Cerebellar nuclear complex (tissue), 1 donor: ENCODE measurements at regions not wholly inside any gene's neighbourhood (a gene's known extent, or its start where the extent isn't known, plus 50 kb on each side); places are given as distances from the start of the nearest gene placed in this dataset.

Experiments used
- DNase-seq, 2 experiments: peaks; one replicate each; lab custom pipeline; 2025; lab: John Stamatoyannopoulos, UW

DNA sequence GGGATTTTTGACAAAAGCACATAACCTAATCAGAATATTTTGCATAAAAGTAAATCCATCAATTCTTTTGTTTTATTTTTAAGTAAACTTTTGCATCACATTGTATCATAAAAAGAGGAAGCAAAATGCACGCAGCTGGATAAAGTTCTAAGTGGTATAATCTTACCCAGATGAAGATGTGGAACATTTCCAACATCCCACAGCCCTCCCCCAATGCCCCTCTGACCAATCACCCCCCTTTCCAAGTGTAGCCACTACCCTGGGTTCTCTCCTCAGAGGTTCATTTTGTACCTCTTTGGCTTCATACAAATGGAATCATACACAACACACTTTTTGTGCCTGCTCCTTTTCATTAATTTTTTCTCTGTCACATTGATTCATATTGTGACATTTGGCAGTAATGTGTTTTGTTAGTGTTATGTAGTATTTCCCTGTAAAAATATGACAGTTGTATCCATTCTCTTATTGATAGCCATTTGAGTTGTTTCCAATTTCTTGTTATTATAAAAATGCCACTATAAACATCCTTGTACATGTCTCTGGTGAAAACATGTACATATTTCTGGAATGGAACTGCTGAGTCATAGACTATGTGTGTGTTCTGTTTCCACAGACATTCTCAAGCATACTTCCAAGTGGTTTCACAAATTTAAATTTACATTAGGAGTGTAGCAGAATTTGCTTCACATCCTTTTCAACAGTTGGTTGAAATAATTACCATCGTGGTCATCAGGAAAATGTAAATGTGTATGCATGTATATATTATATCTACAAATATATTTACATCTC, 92.9 kb upstream of the SYNDIG1 start:
- no peak for DNase-seq

DNA sequence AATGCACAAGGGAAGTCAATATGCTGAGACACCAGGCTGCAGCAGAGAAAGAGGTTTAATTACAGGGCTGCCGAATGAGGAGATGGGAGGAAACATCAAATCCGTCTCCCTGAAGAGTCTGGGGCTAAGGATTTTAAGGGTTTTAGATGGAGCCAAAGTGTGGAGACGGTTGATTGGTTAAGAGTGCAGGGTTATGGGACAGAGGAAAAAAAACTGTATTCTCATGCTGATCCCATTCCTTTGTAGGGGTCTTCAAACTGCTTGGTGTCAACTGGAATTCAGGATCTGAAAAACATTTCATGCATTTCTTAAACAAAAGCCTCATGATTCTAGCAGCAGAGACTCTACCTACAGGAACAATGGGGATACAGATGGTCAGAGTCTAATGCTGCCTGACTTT, 96.1 kb upstream of the SYNDIG1 start:
- DNase-seq, result no peak

DNA sequence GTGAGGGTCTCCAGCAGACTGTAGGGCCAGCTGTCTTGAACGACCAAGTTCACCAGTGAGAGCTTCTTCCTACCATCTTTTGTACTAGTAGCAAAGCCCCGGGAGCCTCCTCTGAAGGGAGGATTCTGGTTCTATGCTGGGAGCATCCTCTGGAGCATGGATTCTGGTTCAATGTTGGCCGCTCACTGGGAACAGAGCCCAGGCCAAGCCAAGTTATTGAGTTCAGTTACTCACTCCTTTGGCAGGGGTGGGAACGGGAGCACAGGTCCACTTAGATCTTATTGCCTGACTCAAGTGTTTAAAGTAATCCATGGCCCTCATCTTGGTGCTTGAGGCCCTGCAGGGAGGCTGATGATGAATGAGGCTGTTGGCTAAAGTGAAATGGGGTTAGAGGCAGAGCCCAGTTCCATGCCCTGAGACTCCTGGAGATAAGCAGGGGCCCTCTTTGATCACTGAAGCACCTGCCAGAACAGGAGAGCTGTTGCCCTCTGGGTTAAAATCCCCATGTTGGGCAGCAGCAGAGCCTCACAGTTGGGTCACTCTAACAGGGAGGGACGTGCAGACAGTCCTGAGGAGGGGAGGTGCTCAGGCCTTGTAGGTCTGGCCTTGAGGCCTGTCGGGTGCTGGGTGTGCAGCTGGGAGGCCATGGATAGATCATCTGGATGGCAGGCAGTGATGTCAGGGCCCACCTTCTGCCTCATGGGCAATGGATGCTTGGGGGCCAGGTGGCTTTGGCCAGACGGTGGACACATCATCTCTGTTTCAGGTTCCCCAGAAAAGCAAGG, 98.3 kb upstream of the SYNDIG1 start:
- no peak for DNase-seq

- no peak for DNase-seq
Measured at GRCh38 chr20:24370249-24370648, 99.2 kb upstream of the SYNDIG1 start.

- DNase-seq, result no peak
Measured at GRCh38 chr20:24368253-24368652, 101.2 kb upstream of the SYNDIG1 start.

DNA sequence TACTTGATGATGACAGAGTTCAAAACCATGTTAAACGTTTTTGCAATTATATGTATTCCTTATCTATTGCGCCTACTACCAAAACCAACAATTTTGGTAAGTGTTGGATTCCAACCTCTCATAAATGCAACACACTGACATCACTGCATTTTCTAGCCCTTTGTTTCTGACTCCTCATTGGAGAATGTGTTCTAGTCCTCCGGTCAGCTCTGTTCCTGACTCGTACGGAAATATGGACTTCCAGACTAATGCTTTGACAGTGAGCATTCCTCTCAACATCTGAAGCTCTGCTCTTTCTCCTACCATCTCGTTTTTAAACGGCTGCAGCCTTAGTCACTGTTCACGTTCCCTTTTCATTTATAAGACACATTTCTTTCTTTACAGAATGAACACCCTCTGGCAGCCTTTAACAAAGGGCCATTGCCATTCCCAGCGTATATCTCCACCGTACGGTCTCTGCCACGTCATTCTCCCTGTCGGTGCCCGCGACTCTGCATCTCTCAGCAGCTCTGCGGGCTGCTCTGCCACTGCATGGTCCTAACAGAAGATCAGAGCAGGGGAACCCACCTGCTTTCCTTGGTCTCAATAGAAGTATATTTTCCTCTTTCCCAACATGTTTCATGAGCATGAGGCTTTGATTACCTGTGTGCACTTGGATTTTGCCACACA, 103.0 kb upstream of the SYNDIG1 start:
- DNase-seq, result no peak

DNA sequence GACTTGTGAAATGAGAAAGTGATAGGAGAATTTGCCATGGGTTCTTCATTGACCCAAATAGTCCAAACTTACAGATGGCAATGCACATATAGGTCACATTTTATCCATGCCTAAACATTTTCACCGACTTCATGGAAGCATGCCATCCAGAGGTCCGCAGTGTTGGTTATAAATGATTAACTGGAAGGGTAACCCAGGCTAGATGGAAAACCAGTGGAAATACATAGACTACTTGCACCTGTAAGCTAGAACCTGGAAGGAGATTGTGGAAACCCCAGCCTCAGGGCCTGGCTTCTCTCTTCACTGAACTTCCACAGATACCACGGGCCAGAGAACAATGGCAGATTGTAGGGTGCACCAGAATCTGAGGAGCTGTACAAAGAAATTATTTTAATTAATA, 103.8 kb upstream of the SYNDIG1 start:
- DNase-seq, result no peak

DNA sequence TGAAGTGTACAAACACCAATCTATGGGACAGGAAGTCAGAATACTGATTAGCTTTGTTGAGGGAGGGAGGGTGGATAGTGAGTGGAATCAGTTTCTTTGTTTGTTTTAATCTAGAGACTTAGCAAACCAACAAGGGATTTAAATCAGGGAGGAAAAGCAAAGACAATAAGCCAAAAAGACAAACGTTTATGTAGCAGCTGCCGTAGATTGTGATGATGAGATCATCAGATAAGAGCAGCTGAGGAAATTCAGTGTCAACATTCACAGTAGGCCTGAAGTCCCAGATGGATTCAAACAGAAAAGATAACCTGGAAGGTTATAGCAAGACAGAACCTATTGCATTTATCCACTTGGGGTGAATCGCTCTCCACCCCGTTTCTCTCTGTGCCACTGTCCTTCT, 104.9 kb upstream of the SYNDIG1 start:
- DNase-seq, result no peak

- DNase-seq, result no peak
Measured at GRCh38 chr20:24363031-24363430, 106.4 kb upstream of the SYNDIG1 start.

DNA sequence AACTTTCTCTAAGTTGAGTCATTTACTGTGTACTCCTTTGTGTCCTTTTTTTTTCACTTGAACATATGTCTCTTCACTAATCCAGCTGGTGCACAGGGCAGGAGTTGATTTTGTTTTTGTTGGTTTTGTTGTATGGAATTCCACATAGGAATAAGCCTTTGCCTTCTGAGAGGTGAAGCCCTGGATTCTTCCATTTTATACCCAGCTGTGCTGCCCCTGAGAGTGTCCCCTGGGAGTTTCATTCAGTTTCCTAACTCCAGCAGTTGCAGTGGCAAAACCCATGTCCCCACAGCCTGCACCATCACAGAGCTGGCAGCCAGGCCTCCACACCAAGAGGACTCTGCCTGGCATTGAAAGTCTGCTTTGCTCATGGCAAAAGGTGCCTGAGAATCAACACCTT, 107.3 kb upstream of the SYNDIG1 start:
- DNase-seq, result no peak

- DNase-seq, result no peak
Measured at GRCh38 chr20:24361541-24361940, 107.9 kb upstream of the SYNDIG1 start.

DNA sequence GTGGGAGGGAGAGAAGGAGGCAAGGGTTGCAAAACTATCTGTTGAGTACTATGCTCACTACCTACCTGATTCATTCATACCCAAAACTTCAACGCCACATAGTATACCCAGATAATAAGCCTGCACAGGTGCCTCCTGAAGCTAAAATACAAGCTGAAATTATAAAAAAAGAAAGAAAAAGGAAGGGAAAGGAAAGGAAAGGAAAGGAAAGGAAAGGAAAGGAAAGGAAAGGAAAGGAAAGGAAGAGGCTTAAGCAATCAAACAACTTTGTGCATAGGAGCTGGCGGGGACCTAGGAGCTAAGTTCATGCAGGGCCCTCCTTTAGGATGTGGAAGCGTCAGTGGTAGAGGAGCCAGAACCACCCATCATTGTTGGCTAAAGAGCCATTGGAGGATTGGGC, 108.9 kb upstream of the SYNDIG1 start:
- DNase-seq, result no peak

- DNase-seq, result no peak
Measured at GRCh38 chr20:24359321-24360027, 110.0 kb upstream of the SYNDIG1 start.

DNA sequence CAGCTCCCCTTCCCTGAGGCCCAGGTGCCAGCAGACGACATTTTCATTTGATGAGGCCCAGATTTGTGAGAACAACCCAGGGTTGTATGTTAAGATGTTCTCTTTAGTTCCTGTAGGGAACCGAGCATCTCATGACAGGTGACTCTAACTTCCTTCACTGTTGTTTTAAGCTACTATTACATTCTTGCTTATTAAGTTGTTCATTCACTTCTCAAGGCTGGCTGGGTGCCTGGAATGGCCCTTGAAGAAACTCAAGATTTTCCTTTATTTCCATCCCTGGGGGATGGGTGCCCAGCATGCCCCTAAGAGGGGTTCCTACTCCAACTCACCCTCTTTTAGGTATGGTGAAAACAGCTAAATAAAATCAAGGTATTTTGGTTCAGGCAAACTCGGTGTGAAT, 111.5 kb upstream of the SYNDIG1 start:
- no peak for DNase-seq

DNA sequence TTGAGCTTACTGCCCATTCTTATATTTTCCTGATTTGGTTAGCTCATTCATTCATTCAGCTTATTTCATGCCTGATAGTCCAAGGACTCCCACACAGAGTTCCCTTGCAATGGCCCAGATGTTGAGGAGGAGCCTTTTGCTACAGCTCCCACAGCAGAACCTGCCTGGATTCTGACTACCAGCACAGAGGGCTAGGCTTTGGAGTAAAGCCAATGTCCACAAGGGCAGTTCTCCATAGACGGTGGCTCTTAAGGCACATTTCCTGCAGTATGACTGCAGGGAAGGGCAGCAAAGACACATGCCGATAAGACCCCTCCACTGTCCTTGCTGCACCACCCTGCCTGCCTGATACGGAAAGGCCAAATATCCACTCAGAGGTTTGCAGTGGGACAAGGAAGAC, 112.3 kb upstream of the SYNDIG1 start:
- no peak for DNase-seq

DNA sequence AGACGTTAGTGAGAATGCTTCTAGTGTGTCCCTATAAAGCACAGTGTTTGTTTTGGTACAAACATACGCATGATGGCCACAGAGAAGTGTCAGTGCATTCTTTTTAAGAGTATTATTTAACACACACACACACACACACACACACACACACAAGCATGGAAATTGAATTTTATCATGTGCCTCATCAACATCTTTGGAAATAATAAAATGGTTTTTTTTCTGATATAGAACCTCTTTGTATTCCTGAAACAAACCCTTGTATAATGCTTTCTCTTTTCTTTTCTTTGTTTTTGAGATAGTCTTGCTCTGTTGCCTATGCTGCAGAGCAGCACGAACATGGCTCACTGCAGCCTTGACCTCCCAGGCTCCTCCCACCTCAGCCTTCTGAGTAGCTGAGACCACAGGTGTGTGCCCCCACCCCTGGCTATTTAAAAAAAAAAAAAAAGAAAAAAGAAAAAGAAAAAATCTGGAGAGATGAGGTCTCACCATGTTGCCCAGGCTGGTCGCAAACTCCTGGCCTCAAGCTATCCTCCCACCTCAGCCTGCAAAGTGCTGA, 116.2 kb upstream of the SYNDIG1 start:
- no peak for DNase-seq

- DNase-seq, result no peak
Measured at GRCh38 chr20:24350923-24351368, 118.5 kb upstream of the SYNDIG1 start.

DNA sequence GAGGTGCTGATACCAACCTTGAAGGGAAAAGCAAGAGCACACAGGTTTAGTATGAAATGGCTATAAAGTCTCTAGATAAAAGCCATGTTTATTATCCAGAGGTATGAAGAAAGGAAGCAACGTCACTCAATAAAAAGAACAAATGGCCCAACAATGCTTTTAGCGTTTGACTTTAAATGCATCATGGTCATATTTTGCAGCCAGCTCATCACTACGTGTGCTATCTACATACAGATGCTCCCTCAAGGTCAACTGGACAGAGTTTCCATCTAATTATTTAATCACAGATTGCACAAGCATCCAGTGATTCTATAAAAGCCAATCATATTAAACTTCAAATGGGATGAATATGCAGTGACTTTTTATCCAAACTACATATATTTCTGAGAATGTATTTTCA, 127.6 kb upstream of the SYNDIG1 start:
- no peak for DNase-seq

DNA sequence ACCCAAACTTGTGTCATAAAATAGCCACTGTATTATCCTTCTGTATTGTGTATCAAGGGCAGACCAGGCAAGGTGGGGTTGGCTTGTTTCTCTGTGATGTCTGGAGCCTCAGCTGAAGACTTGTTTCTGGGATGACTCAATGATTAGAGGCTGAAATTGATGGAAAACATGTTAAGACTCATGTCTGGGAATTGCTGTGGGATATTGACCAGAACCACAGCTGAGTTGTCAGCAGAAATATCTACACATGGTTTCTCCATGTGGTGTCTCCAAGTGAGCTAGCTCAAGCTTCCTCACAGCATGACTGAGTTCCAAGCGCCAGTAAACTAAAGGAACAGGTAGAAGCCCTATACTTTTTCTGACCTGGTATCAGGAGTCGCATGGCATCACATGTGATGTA, 128.5 kb upstream of the SYNDIG1 start:
- DNase-seq, result no peak

- no peak for DNase-seq
Measured at GRCh38 chr20:24339210-24339641, 130.2 kb upstream of the SYNDIG1 start.

DNA sequence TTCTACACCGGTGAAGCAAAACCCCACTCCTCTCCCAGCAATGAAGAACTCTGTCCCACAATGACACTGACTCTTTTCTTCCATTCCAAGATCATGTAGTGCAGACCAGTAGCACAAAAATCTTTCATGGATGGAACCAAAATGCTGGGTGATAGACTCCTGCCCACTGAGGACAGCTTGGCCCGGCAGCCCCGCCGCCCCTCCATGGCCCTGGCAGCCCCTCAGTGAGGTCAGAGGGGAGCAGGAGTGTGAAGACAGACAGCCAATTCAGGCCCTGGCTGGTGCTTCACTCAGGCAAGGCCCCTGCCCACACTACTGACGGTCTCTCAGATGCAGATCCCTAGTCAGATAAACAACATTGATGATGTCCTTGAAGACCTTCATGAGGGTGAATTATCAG, 131.9 kb upstream of the SYNDIG1 start:
- no peak for DNase-seq

DNA sequence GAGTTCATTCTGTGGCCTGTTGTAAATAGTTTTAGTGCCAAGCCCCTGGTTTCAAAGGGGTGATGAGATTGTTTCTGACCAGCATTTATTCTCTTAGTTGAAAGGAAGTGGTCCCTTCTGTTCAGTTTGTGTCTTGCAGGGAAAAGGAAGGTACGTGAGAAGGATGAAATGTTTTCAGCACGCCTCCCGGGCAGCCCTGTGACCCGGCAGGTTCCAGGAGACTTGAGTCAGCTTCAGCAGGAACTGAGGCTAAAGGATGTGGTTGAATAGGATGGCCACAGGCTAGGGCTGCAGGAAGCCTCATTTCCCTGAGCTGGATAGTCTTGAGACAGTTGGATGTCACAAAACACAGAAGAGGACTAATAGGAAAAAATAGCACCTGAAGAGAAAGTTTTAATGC, 132.4 kb upstream of the SYNDIG1 start:
- DNase-seq, result no peak
